Endothelial cell (in vitro differentiated cells): ENCODE measurements at regions not wholly inside any gene's neighbourhood (a gene's known extent, or its start where the extent isn't known, plus 50 kb on each side); places are given as distances from the start of the nearest gene placed in this dataset.
"Not testable (repeated sequence)": the region's sequence is repeated elsewhere in the genome, so short reads cannot be mapped to it uniquely, and the experiment has no call there.

Experiments used
- DNase-seq: peaks from one replicate; pipeline ENCODE4 v3.0.0; 2021; ENCODE audit warnings: low spot score
- H3K27ac Mint-ChIP-seq: one replicate; pipeline ENCODE4 v1.8.0; 2021; ENCODE audit warnings: mixed read lengths, inconsistent platforms; ENCODE audit not compliant: unreplicated experiment
- H3K27me3 Mint-ChIP-seq: one replicate; pipeline ENCODE4 v1.8.0; 2021; ENCODE audit warnings: mild to moderate bottlenecking, moderate library complexity, mixed read lengths, inconsistent platforms; ENCODE audit not compliant: unreplicated experiment
- H3K36me3 Mint-ChIP-seq: one replicate; pipeline ENCODE4 v1.8.0; 2021; ENCODE audit warnings: mild to moderate bottlenecking, low read depth, mixed read lengths, inconsistent platforms; ENCODE audit not compliant: unreplicated experiment
- H3K4me1 Mint-ChIP-seq: one replicate; pipeline ENCODE4 v1.8.0; 2021; ENCODE audit warnings: mild to moderate bottlenecking, mixed read lengths, inconsistent platforms; ENCODE audit not compliant: unreplicated experiment
- H3K4me3 Mint-ChIP-seq: one replicate; pipeline ENCODE4 v1.8.0; 2021; ENCODE audit warnings: mild to moderate bottlenecking, mixed read lengths, inconsistent platforms; ENCODE audit not compliant: unreplicated experiment
- H3K9me3 Mint-ChIP-seq: one replicate; pipeline ENCODE4 v1.8.0; 2021; ENCODE audit warnings: mixed read lengths, inconsistent platforms; ENCODE audit not compliant: unreplicated experiment
- TF ChIP-seq, protein P1 (sequence below): fragments of 200-600 bp; sonication (generic); IDR thresholded peaks from one replicate; pipeline ENCODE4 v1.5.0; 2021; ENCODE audit warnings: antibody characterized with exemption; ENCODE audit not compliant: unreplicated experiment

DNA sequence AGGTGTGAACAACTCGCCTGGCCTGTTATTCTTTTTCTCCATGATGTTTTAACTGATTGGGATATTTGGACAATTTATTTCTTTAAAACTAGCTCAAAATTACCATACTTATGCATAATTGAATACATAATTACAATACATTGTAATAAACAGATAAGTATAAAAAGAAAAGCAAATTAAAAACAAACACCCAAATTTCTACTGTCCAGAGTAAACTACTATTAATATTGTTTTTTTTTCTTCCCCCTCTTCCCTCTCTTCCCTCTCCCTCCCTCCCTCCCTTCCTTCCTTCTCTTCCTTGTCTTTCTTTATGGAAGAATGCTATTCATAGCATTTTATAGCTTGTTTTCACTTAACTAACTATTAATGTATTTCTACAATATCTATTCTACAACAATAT is 117.7 kb upstream of the IVNS1ABP start:
- no peaks in the 10 kb centered on the region for H3K36me3 Mint-ChIP-seq
- DNase-seq, result no peak
- TF ChIP-seq, protein P1, sequence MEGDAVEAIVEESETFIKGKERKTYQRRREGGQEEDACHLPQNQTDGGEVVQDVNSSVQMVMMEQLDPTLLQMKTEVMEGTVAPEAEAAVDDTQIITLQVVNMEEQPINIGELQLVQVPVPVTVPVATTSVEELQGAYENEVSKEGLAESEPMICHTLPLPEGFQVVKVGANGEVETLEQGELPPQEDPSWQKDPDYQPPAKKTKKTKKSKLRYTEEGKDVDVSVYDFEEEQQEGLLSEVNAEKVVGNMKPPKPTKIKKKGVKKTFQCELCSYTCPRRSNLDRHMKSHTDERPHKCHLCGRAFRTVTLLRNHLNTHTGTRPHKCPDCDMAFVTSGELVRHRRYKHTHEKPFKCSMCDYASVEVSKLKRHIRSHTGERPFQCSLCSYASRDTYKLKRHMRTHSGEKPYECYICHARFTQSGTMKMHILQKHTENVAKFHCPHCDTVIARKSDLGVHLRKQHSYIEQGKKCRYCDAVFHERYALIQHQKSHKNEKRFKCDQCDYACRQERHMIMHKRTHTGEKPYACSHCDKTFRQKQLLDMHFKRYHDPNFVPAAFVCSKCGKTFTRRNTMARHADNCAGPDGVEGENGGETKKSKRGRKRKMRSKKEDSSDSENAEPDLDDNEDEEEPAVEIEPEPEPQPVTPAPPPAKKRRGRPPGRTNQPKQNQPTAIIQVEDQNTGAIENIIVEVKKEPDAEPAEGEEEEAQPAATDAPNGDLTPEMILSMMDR, result no peak
- H3K4me1 Mint-ChIP-seq, result no peaks in the 10 kb centered on the region
- no peak overlapping the region for H3K27ac Mint-ChIP-seq
- H3K27me3 Mint-ChIP-seq, result no peaks in the 10 kb centered on the region
- H3K9me3 Mint-ChIP-seq, result no peaks in the 10 kb centered on the region
- H3K4me3 Mint-ChIP-seq, result no peak overlapping the region

DNA sequence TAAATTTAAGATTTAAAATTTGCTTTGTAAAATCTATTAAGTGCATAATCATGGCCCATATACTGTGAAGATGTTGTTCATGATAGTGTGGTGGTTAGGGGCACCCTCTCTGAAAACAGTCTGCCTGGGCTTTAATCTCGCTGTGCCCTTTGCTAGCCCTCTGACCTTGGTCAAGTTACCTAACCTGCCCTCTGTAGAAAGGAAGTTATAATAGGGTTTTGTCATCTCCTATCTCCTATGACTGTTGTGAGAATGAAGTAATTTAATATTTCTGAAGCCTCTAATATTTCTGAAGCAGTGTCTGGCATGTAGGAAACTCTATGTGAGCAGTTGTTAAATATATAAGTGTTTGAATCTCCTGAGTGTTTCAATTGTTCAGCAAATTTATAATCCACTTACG is 116.6 kb upstream of the IVNS1ABP start:
- TF ChIP-seq, protein P1, result no peak
- Mint-ChIP-seq H3K4me3 (no peak overlapping the region), H3K4me1 (no peaks in the 10 kb centered on the region), H3K36me3 (no peaks in the 10 kb centered on the region), H3K9me3 (no peaks in the 10 kb centered on the region), H3K27ac (no peak overlapping the region), H3K27me3 (no peaks in the 10 kb centered on the region)
- DNase-seq, result no peak

DNA sequence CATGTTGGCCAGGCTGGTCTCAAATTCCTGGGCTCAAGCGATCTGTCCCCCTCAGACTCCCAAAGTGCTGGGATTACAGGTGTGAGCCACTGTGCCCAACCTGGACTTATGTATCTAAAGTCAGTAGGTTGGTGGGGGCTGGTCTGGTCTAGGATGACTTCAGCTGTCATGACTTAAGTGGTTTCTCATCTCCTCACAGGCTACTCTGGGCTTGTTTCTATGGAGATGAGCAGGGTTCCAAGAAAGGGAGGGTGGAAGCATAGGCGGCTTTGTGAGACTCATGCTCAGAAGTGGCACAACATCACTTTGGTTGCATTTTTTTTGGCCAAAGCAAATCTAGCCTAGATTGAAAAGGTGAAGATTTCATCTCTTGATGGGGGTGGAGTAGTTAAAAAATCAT is 115.9 kb upstream of the IVNS1ABP start:
- no peak overlapping the region for H3K4me3 Mint-ChIP-seq
- TF ChIP-seq, protein P1, result no peak

DNA sequence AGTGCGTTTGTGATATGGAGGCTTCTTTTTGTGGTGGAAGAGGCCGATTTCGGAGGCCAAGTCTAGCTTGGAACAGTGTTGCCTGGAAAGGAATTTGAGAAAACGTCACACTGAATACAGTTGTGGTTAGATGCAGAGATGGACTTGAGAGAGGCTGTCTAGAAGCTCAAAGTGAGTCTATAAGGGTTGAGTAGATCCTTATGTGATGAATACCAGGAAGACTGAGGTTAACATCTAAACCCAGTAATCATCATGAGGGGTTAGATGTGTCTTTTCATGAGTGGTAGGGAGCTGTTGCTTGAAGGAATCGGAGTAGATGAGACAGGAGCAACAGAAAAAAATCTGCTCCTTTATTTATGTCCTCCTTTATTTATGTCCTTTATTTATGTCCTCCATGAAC is 114.6 kb upstream of the IVNS1ABP start:
- no peak overlapping the region for H3K4me3 Mint-ChIP-seq
- TF ChIP-seq, protein P1, result no peak
- no peaks in the 10 kb centered on the region for H3K27me3 Mint-ChIP-seq
- no peak overlapping the region for H3K27ac Mint-ChIP-seq
- peaks cover 6% of the 10 kb centered on the region for H3K4me1 Mint-ChIP-seq
- H3K9me3 Mint-ChIP-seq, result no peaks in the 10 kb centered on the region
- H3K36me3 Mint-ChIP-seq, result no peaks in the 10 kb centered on the region
- DNase-seq, result no peak

More for the DNA sequence above, 115.9 kb upstream of the IVNS1ABP start:
- H3K9me3 Mint-ChIP-seq, result no peaks in the 10 kb centered on the region
- H3K27ac Mint-ChIP-seq, result no peak overlapping the region
- DNase-seq, result no peak
- no peaks in the 10 kb centered on the region for H3K36me3 Mint-ChIP-seq
- H3K4me1 Mint-ChIP-seq, result no peaks in the 10 kb centered on the region
- no peaks in the 10 kb centered on the region for H3K27me3 Mint-ChIP-seq

DNA sequence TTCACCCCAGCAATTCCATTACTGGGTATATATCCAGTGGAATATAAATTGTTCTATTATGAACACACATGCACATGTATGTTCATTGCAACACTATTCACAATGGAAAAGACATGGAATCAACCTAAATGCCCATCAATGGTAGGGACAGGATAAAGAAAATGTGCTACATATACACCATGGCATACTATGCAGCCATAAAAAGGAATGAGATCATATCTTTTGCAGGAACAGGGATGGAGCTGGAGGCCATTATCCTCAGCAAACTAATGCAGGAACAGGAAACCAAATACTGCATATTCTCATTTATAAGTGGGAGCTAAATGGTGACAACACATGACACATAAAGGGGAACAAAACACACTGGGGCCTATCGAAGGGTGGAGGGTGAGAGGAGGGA is 112.6 kb upstream of the IVNS1ABP start:
- H3K27ac Mint-ChIP-seq, H3K36me3 Mint-ChIP-seq, H3K4me3 Mint-ChIP-seq, DNase-seq, H3K9me3 Mint-ChIP-seq, H3K4me1 Mint-ChIP-seq, H3K27me3 Mint-ChIP-seq: not testable (repeated sequence)

DNA sequence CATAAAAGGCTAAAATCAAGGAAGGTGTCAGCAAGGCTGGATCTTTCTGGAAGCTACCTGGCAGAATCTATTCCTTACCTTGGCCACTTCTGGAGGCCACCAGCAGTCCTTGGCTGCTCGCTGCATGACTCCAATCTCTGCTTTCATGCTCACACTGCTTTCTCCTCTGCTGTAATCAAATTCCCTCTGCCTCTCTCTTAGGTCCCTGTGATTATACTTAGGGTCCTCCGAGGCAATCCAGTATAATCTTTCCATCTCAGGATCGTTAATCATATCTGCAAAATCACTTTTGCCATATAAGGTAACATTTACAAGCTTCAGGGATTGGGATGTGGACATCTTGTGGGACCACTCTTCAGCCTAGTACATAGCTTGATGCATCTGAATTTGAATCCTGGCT is 110.7 kb upstream of the IVNS1ABP start:
- Mint-ChIP-seq H3K9me3 (no peaks in the 10 kb centered on the region), H3K27me3 (no peaks in the 10 kb centered on the region), H3K36me3 (no peaks in the 10 kb centered on the region), H3K4me3 (no peak overlapping the region), H3K4me1 (peaks cover 6% of the 10 kb centered on the region), H3K27ac (no peak overlapping the region)
- DNase-seq, result no peak
- TF ChIP-seq, protein P1, result no peak
